ENCODE measurements at regions not wholly inside any gene's neighbourhood (a gene's known extent, or its start where the extent isn't known, plus 50 kb on each side); places are given as distances from the start of the nearest gene placed in this dataset.

DNA sequence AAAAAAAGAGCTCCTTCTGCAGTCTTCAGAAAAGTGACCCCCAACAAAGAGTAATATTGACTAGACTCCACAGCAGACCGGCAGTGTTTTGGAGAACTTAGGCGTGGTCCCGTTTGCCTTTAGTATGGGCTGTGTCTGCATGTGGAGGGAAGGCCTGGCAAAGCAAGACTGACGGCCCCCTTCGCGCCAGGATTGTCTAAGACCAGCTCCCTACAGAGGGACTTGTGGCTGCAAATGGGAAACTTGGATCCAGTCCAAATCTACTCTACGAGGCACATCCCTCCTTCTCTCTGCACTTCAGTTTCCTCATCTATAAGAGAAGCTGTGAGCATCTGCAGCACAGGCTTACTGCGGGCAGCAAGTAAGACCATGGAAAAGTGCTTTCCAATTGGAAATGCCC is 350.0 kb downstream of the ZNF536 start:
- TF ChIP-seq, protein P1, sequence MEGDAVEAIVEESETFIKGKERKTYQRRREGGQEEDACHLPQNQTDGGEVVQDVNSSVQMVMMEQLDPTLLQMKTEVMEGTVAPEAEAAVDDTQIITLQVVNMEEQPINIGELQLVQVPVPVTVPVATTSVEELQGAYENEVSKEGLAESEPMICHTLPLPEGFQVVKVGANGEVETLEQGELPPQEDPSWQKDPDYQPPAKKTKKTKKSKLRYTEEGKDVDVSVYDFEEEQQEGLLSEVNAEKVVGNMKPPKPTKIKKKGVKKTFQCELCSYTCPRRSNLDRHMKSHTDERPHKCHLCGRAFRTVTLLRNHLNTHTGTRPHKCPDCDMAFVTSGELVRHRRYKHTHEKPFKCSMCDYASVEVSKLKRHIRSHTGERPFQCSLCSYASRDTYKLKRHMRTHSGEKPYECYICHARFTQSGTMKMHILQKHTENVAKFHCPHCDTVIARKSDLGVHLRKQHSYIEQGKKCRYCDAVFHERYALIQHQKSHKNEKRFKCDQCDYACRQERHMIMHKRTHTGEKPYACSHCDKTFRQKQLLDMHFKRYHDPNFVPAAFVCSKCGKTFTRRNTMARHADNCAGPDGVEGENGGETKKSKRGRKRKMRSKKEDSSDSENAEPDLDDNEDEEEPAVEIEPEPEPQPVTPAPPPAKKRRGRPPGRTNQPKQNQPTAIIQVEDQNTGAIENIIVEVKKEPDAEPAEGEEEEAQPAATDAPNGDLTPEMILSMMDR (IDR thresholded peaks at IDR 0.05): no peak
- no peak for TF ChIP-seq EP300 (IDR thresholded peaks at IDR 0.05)
- TF ChIP-seq POLR2A (IDR thresholded peaks at IDR 0.05): no peak
- H3K27ac ChIP-seq: no peak overlapping the region
- no peak for DNase-seq (ENCODE audit: low spot score in 2 of 2)
- H3K4me3 ChIP-seq: no peak overlapping the region
- no peaks in the 10 kb centered on the region for H3K27me3 ChIP-seq
- H3K9me3 ChIP-seq: no peaks in the 10 kb centered on the region
- peaks cover 0 to 18% (median 6%) of the 10 kb centered on the region in 4 donors for H3K4me1 ChIP-seq
- H3K36me3 ChIP-seq: no peaks in the 10 kb centered on the region
- 84 to 90% methylated on average over 8 of the region's 8 CpGs for WGBS, 2 donors

DNA sequence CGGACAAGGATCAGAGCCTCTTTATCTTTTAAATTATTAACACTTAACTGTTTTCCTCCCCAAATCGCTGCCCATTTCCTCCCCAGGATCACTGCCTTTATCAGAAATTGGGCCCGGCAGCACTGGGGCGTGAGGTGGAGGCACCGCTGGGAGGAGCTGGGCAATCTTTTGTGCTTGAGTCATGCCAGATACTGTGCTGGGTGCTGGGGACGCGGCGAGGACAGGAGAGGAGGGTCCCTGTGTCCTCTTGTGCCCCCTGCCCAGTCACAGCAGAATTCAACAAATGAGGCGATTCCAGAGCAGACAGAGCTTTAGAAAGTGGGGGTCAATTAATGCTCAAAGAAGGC is 347.8 kb downstream of the ZNF536 start:
- H3K27me3 ChIP-seq: no peaks in the 10 kb centered on the region
- H3K4me3 ChIP-seq: peak overlapping the region; percentile 59 to 84 (median 74)
- H3K9me3 ChIP-seq: no peaks in the 10 kb centered on the region
- H3K36me3 ChIP-seq: peaks cover 0 to under 1% (median 0%) of the 10 kb centered on the region in 3 donors
- H3K4me1 ChIP-seq: peaks cover 0 to 18% (median 6%) of the 10 kb centered on the region in 4 donors
- 14 to 20% methylated on average over 9 of the region's 9 CpGs for WGBS, 2 donors
- TF ChIP-seq EP300 (IDR thresholded peaks at IDR 0.05): no peak
- TF ChIP-seq POLR2A (IDR thresholded peaks at IDR 0.05): no peak
- TF ChIP-seq, protein P1 (IDR thresholded peaks at IDR 0.05): no peak
- peak overlapping the region; percentile 67 to 89 (median 80) for H3K27ac ChIP-seq
- DNase-seq (ENCODE audit: low spot score in 2 of 2): peak in 1 of 2 donors; percentile 16

DNA sequence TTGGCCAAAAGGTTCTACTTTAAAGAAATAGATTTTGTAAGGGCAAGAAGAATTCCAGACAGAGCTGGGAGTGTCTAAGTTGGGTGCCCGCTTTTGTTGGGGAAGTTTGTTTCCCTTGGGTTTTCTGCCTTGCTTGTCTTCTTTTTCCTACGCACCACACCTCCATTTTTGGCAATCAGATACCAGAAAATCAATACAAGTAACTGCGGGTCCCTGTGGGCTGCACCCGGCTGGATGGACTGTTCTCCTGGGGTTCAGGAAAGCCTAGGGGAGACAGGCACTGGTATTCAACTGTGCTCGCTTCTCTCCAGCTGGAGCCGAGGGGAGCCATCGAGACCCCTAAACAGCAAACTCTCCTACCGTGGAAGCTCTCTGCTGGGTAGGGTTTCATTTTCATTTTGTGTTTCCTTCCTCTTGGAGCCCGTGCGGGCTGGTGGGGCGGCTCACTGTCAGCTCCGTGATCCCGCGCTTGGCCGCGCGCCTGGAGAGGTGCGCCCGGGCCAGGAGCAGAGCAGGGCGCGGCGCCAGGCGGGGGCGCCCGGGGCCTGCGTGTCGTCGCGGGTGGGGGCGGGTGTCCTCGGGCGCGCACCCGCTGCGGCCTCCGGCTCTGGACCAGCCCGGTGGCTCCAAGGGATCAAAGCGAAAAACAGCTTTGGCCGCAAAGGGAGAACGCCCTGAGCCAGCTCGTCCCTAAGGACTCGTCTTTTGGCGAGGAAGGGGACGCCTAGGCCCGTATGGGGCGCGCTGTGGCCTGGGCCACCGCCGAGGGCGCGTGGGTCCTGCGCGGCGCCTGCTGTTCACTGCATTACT is 347.2 kb downstream of the ZNF536 start:
- Histone ChIP-seq H3K27ac (peak overlapping the region; percentile 67 to 89 (median 80)), H3K36me3 (peaks cover 0 to 3% (median 0%) of the 10 kb centered on the region in 3 donors), H3K9me3 (no peaks in the 10 kb centered on the region), H3K4me3 (peak overlapping the region; percentile 59 to 84 (median 74)), H3K4me1 (peaks cover 0 to 18% (median 6%) of the 10 kb centered on the region in 4 donors), H3K27me3 (no peaks in the 10 kb centered on the region)
- WGBS, 2 donors: 1 to 2% methylated on average over 31 to 37 of the region's 54 CpGs
- TF ChIP-seq EP300 (IDR thresholded peaks at IDR 0.05): no peak
- TF ChIP-seq, protein P1 (IDR thresholded peaks at IDR 0.05): peak in 1 of 5 experiments; percentile 16
- no peak for TF ChIP-seq POLR2A (IDR thresholded peaks at IDR 0.05)
- DNase-seq (ENCODE audit: low spot score in 2 of 2): peak; percentile 27 to 28

DNA sequence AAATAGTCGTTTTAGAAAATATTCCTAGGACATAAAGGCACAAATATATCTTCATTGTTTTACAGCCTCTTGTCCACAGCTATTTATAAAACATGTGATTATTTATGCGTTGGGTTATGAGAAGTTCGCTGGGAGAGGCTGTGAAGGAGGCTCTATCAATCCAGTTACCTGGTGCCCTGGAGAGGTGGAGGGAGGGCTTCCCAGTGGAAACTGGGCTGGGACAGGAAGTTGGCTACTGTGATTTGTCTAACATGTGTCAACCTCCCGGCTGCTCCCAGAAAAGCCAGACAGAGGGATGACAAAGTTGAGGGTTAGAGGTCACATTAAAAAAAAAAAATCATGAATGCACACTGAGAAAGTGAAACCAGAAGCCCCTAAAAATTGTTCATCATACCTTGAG is 346.5 kb downstream of the ZNF536 start:
- TF ChIP-seq POLR2A (IDR thresholded peaks at IDR 0.05) (no peak), EP300 (IDR thresholded peaks at IDR 0.05) (no peak)
- TF ChIP-seq, protein P1 (IDR thresholded peaks at IDR 0.05): no peak
- Histone ChIP-seq H3K27ac (peak overlapping the region in 3 of 4 donors; percentile 67 to 89 (median 87)), H3K4me1 (peaks cover 0 to 18% (median 6%) of the 10 kb centered on the region in 4 donors), H3K9me3 (no peaks in the 10 kb centered on the region), H3K4me3 (peak overlapping the region in 3 of 4 donors; percentile 59 to 84 (median 75)), H3K36me3 (peaks cover 0 to 3% (median 0%) of the 10 kb centered on the region in 3 donors), H3K27me3 (no peaks in the 10 kb centered on the region)
- no peak for DNase-seq (ENCODE audit: low spot score in 2 of 2)
- WGBS, 2 donors: 25 to 31% methylated on average over 4 of the region's 4 CpGs

DNA sequence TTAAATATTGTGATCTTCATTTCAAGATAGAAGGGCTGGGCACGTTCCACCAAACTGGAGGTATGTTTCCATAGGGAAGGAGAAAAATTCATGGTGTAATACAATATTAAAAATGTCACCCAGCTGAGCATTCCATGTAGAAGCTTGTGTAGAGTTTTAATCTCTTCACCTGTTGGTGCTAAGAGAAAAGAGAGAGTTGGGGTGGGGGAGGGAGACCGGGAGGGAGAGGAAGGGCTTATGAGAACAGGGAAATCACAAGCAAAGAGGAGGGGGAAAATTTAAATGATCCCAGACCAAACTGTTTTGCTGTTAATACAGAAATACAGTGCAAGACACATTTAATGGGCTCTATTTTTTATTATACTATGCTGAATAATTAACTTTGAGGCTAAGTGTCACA is 345.8 kb downstream of the ZNF536 start:
- 62 to 65% methylated on average over 2 of the region's 2 CpGs for WGBS, 2 donors

More for the DNA sequence above, 345.8 kb downstream of the ZNF536 start:
- Histone ChIP-seq H3K4me1 (peaks cover 0 to 18% (median 6%) of the 10 kb centered on the region in 4 donors), H3K27me3 (no peaks in the 10 kb centered on the region), H3K9me3 (no peaks in the 10 kb centered on the region), H3K4me3 (no peak overlapping the region), H3K36me3 (peaks cover 0 to 3% (median 0%) of the 10 kb centered on the region in 3 donors), H3K27ac (no peak overlapping the region)
- no peak for DNase-seq (ENCODE audit: low spot score in 2 of 2)
- TF ChIP-seq EP300 (IDR thresholded peaks at IDR 0.05) (no peak), POLR2A (IDR thresholded peaks at IDR 0.05) (no peak)
- TF ChIP-seq, protein P1 (IDR thresholded peaks at IDR 0.05): no peak

All from tibial nerve (tissue), 4 donors.